ENCODE measurements at regions not wholly inside any gene's neighbourhood (a gene's known extent, or its start where the extent isn't known, plus 50 kb on each side); places are given as distances from the start of the nearest gene placed in this dataset.

DNA sequence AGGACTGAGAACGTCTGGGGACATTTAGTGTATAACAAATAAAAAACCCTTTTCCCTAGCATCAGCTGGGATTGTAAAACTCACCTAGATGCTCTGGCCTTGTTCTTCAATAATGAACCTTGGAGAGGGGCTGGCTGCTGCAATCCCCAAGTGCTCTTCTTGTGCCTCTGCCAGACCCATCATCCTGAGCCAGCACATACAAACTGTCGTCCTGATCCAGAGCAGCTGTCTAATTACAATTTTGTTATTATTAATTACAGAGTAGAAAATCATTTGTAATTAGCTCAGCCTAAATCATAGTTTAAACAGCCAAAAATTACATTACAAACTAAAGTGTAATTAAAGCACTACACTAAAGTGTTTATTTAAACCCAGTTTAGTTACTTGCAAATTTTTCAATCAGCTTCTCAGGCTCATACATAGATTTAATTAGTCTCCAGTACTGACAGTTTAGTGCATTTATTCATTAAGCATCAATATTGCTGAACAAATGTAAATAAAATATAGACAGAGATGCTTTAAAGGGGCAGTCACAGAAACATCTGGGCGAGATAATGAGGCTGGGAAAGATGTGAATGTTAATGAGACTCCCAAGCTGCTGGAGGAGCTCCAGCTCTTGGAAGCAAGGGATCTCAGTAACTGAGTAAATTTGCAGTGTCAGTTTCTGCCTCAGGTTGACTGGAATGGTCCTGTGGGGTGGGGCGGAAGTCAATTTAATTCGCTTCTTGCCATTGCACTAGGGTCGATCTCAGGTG lies 632.3 kb upstream of the TLE4 start:
- TF ChIP-seq EZH2 (IDR thresholded peaks at IDR 0.05; ENCODE audit: low read depth, low read length, severe bottlenecking) (no peak), POLR2A (IDR thresholded peaks at IDR 0.05; ENCODE audit: control extremely low read depth in 1 of 2, low read depth in 2 of 2, low read length in 2 of 2) (no peak), JUN (IDR thresholded peaks at IDR 0.05; ENCODE audit: low read depth, low read length) (no peak), BCL11A (IDR thresholded peaks at IDR 0.05; ENCODE audit: low read depth in 2 of 2, low read length in 2 of 2) (no peak), NRF1 (IDR thresholded peaks at IDR 0.05; ENCODE audit: low read depth, low read length) (no peak), MAFK (IDR thresholded peaks at IDR 0.05; ENCODE audit: low read depth, low read length) (no peak), YY1 (IDR thresholded peaks at IDR 0.05; ENCODE audit: low read depth, low read length) (no peak), CEBPB (IDR thresholded peaks at IDR 0.05; ENCODE audit: low read depth, low read length) (no peak)
- TF ChIP-seq, protein P1, sequence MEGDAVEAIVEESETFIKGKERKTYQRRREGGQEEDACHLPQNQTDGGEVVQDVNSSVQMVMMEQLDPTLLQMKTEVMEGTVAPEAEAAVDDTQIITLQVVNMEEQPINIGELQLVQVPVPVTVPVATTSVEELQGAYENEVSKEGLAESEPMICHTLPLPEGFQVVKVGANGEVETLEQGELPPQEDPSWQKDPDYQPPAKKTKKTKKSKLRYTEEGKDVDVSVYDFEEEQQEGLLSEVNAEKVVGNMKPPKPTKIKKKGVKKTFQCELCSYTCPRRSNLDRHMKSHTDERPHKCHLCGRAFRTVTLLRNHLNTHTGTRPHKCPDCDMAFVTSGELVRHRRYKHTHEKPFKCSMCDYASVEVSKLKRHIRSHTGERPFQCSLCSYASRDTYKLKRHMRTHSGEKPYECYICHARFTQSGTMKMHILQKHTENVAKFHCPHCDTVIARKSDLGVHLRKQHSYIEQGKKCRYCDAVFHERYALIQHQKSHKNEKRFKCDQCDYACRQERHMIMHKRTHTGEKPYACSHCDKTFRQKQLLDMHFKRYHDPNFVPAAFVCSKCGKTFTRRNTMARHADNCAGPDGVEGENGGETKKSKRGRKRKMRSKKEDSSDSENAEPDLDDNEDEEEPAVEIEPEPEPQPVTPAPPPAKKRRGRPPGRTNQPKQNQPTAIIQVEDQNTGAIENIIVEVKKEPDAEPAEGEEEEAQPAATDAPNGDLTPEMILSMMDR (IDR thresholded peaks at IDR 0.05; ENCODE audit: control extremely low read depth in 1 of 3, insufficient read depth in 1 of 3, low read depth in 1 of 3, low read length in 3 of 3): no peak
- TF ChIP-seq, protein P2, sequence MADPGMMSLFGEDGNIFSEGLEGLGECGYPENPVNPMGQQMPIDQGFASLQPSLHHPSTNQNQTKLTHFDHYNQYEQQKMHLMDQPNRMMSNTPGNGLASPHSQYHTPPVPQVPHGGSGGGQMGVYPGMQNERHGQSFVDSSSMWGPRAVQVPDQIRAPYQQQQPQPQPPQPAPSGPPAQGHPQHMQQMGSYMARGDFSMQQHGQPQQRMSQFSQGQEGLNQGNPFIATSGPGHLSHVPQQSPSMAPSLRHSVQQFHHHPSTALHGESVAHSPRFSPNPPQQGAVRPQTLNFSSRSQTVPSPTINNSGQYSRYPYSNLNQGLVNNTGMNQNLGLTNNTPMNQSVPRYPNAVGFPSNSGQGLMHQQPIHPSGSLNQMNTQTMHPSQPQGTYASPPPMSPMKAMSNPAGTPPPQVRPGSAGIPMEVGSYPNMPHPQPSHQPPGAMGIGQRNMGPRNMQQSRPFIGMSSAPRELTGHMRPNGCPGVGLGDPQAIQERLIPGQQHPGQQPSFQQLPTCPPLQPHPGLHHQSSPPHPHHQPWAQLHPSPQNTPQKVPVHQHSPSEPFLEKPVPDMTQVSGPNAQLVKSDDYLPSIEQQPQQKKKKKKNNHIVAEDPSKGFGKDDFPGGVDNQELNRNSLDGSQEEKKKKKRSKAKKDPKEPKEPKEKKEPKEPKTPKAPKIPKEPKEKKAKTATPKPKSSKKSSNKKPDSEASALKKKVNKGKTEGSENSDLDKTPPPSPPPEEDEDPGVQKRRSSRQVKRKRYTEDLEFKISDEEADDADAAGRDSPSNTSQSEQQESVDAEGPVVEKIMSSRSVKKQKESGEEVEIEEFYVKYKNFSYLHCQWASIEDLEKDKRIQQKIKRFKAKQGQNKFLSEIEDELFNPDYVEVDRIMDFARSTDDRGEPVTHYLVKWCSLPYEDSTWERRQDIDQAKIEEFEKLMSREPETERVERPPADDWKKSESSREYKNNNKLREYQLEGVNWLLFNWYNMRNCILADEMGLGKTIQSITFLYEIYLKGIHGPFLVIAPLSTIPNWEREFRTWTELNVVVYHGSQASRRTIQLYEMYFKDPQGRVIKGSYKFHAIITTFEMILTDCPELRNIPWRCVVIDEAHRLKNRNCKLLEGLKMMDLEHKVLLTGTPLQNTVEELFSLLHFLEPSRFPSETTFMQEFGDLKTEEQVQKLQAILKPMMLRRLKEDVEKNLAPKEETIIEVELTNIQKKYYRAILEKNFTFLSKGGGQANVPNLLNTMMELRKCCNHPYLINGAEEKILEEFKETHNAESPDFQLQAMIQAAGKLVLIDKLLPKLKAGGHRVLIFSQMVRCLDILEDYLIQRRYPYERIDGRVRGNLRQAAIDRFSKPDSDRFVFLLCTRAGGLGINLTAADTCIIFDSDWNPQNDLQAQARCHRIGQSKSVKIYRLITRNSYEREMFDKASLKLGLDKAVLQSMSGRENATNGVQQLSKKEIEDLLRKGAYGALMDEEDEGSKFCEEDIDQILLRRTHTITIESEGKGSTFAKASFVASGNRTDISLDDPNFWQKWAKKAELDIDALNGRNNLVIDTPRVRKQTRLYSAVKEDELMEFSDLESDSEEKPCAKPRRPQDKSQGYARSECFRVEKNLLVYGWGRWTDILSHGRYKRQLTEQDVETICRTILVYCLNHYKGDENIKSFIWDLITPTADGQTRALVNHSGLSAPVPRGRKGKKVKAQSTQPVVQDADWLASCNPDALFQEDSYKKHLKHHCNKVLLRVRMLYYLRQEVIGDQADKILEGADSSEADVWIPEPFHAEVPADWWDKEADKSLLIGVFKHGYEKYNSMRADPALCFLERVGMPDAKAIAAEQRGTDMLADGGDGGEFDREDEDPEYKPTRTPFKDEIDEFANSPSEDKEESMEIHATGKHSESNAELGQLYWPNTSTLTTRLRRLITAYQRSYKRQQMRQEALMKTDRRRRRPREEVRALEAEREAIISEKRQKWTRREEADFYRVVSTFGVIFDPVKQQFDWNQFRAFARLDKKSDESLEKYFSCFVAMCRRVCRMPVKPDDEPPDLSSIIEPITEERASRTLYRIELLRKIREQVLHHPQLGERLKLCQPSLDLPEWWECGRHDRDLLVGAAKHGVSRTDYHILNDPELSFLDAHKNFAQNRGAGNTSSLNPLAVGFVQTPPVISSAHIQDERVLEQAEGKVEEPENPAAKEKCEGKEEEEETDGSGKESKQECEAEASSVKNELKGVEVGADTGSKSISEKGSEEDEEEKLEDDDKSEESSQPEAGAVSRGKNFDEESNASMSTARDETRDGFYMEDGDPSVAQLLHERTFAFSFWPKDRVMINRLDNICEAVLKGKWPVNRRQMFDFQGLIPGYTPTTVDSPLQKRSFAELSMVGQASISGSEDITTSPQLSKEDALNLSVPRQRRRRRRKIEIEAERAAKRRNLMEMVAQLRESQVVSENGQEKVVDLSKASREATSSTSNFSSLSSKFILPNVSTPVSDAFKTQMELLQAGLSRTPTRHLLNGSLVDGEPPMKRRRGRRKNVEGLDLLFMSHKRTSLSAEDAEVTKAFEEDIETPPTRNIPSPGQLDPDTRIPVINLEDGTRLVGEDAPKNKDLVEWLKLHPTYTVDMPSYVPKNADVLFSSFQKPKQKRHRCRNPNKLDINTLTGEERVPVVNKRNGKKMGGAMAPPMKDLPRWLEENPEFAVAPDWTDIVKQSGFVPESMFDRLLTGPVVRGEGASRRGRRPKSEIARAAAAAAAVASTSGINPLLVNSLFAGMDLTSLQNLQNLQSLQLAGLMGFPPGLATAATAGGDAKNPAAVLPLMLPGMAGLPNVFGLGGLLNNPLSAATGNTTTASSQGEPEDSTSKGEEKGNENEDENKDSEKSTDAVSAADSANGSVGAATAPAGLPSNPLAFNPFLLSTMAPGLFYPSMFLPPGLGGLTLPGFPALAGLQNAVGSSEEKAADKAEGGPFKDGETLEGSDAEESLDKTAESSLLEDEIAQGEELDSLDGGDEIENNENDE (IDR thresholded peaks at IDR 0.05; ENCODE audit: insufficient replicate concordance, low read length): no peak
